ENCODE measurements at regions not wholly inside any gene's neighbourhood (a gene's known extent, or its start where the extent isn't known, plus 50 kb on each side); places are given as distances from the start of the nearest gene placed in this dataset.

DNA sequence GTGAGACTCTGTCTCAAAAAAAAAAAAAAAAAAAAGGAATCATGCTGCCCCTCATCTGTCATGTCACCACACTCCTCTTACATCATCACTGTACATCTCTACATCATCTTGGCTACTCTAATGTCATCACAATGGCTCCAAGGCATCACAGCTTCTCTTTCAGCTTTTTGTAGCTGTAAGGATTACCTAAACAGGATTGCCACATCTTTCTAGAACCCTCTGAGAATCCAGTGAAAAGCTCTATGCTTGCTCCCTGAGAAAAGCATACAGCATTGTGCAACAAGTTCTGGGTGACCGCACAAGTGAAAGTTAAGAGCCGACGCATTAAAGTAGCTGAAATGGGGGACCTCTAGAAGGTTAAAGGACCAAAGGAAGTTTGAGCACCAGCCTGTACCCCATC lies 272.5 kb downstream of the C12orf50 start:
- Mint-ChIP-seq H3K27me3 (ENCODE audit: unreplicated experiment) (no peaks in the 10 kb centered on the region), H3K9me3 (ENCODE audit: low read depth, unreplicated experiment) (peaks cover 3% of the 10 kb centered on the region), H3K4me1 (ENCODE audit: low read depth, unreplicated experiment) (peaks cover 29% of the 10 kb centered on the region), H3K4me3 (ENCODE audit: low read depth, unreplicated experiment) (no peak overlapping the region), H3K27ac (ENCODE audit: unreplicated experiment) (no peak overlapping the region), H3K36me3 (ENCODE audit: insufficient read depth, unreplicated experiment) (no peaks in the 10 kb centered on the region)
- TF ChIP-seq, protein P1, sequence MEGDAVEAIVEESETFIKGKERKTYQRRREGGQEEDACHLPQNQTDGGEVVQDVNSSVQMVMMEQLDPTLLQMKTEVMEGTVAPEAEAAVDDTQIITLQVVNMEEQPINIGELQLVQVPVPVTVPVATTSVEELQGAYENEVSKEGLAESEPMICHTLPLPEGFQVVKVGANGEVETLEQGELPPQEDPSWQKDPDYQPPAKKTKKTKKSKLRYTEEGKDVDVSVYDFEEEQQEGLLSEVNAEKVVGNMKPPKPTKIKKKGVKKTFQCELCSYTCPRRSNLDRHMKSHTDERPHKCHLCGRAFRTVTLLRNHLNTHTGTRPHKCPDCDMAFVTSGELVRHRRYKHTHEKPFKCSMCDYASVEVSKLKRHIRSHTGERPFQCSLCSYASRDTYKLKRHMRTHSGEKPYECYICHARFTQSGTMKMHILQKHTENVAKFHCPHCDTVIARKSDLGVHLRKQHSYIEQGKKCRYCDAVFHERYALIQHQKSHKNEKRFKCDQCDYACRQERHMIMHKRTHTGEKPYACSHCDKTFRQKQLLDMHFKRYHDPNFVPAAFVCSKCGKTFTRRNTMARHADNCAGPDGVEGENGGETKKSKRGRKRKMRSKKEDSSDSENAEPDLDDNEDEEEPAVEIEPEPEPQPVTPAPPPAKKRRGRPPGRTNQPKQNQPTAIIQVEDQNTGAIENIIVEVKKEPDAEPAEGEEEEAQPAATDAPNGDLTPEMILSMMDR (IDR thresholded peaks at IDR 0.05; ENCODE audit: unreplicated experiment), result no peak
- intact Hi-C loops (cut with micrococcal nuclease; ENCODE audit: unreplicated experiment), result no loop called here
- CTCF ChIA-PET, result no interaction called here
- no peak for DNase-seq
- BruUV-seq (replicated peaks), result no TSS peak

DNA sequence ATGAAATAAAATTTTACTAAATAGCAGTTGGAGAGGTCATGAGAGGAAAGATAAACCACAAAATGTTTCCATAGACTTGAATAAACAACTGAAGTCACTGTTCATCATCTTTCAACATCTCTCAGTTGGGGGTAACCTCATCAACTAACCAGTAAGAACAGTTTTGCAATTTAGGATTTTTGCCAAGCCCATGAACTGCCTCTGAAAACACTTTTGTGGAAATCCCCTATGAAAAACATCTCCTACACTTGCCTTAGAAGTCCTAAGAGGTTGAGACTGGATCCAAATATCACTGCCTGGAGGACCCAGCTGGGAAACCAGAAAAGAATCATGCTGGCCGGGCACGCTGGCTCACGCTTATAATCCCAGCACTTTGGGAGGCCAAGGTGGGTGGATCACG lies 273.1 kb downstream of the C12orf50 start:
- intact Hi-C loops (cut with micrococcal nuclease; ENCODE audit: unreplicated experiment), result no loop called here
- H3K9me3 Mint-ChIP-seq (ENCODE audit: low read depth, unreplicated experiment), result peaks cover 3% of the 10 kb centered on the region

DNA sequence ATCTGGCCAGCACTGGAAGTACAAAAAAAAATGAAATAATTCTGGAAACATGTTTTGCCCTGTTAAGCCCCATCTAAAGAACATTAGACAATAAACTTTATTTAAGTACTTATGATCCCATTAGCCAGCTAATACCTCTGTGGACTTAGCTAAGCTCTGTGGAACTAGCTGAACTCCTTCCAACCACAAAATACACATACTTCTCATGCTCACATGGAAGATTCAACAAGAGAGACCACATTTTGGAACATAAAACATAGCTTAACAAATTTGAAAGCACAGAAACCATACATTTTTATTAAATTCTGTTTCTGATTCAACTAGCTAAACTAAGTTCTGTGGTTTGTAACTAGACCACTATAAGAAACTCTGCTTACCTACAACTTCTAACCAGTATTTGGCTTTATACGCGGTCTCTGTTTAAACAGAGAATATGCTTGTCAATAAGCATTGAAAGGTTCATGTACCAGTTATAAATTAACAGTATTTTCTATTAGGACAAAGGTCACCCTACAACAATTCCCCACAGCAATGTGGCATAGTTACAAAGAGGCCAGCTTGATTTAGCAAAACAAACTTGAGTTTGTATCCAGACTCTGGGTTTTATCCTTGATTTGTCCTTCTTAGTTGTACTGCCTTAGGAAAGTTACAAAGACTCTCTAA lies 300.1 kb downstream of the C12orf50 start:
- Mint-ChIP-seq H3K4me1 (ENCODE audit: low read depth, unreplicated experiment) (peaks cover 14% of the 10 kb centered on the region), H3K36me3 (ENCODE audit: insufficient read depth, unreplicated experiment) (no peaks in the 10 kb centered on the region), H3K27ac (ENCODE audit: unreplicated experiment) (peak overlapping the region; percentile 1), H3K27me3 (ENCODE audit: unreplicated experiment) (no peaks in the 10 kb centered on the region), H3K9me3 (ENCODE audit: low read depth, unreplicated experiment) (peaks cover 3% of the 10 kb centered on the region), H3K4me3 (ENCODE audit: low read depth, unreplicated experiment) (no peak overlapping the region)
- intact Hi-C loops (cut with micrococcal nuclease; ENCODE audit: unreplicated experiment), result no loop called here
- no peak for DNase-seq
- CTCF ChIA-PET, result interaction anchor here (0.6 to 0.8 kb wide), 2 partner anchors 48 to 1537 kb away, joined by 4 read pairs; no protein-coding TSS in a partner anchor
- TF ChIP-seq, protein P1 (IDR thresholded peaks at IDR 0.05; ENCODE audit: unreplicated experiment), result no peak
- no TSS peak for BruUV-seq (replicated peaks)

More for the DNA sequence above, 273.1 kb downstream of the C12orf50 start:
- TF ChIP-seq, protein P1 (IDR thresholded peaks at IDR 0.05; ENCODE audit: unreplicated experiment), result no peak
- H3K27ac Mint-ChIP-seq (ENCODE audit: unreplicated experiment), result no peak overlapping the region
- no peaks in the 10 kb centered on the region for H3K36me3 Mint-ChIP-seq (ENCODE audit: insufficient read depth, unreplicated experiment)
- CTCF ChIA-PET, result interaction anchor here (0.7 kb wide), 1 partner anchor 60 kb away, joined by 3 read pairs; no protein-coding TSS in a partner anchor
- no peaks in the 10 kb centered on the region for H3K27me3 Mint-ChIP-seq (ENCODE audit: unreplicated experiment)
- DNase-seq, result no peak
- no peak overlapping the region for H3K4me3 Mint-ChIP-seq (ENCODE audit: low read depth, unreplicated experiment)
- peaks cover 25% of the 10 kb centered on the region for H3K4me1 Mint-ChIP-seq (ENCODE audit: low read depth, unreplicated experiment)
- no TSS peak for BruUV-seq (replicated peaks)

DNA sequence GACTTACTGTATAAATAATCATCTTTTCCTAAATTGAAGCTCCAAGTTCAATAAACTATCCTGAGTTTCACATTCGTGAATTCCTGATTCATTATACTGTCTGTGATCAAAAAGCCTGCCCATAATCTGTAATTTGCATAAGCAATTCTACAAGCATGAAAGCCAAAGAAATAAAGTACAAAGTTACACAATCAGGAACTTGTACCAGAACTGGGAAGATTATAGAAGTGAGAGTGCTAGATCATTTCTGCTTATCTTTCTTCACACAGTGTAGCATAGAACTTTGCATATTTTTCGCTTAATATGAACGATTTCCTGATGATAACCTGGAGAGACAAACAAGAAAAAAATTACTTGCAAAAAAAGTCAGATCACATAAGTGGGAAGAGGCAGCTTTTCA lies 308.2 kb downstream of the C12orf50 start:
- H3K27me3 Mint-ChIP-seq (ENCODE audit: unreplicated experiment), result no peaks in the 10 kb centered on the region
- H3K27ac Mint-ChIP-seq (ENCODE audit: unreplicated experiment), result no peak overlapping the region
- peaks cover 8% of the 10 kb centered on the region for H3K9me3 Mint-ChIP-seq (ENCODE audit: low read depth, unreplicated experiment)
- CTCF ChIA-PET, result no interaction called here
- TF ChIP-seq, protein P1 (IDR thresholded peaks at IDR 0.05; ENCODE audit: unreplicated experiment), result no peak
- DNase-seq, result no peak
- no peak overlapping the region for H3K4me3 Mint-ChIP-seq (ENCODE audit: low read depth, unreplicated experiment)
- BruUV-seq (replicated peaks), result no TSS peak
- intact Hi-C loops (cut with micrococcal nuclease; ENCODE audit: unreplicated experiment), result no loop called here
- H3K4me1 Mint-ChIP-seq (ENCODE audit: low read depth, unreplicated experiment), result no peaks in the 10 kb centered on the region
- H3K36me3 Mint-ChIP-seq (ENCODE audit: insufficient read depth, unreplicated experiment), result no peaks in the 10 kb centered on the region
